ENCODE measurements at regions not wholly inside any gene's neighbourhood (a gene's known extent, or its start where the extent isn't known, plus 50 kb on each side); places are given as distances from the start of the nearest gene placed in this dataset.

DNA sequence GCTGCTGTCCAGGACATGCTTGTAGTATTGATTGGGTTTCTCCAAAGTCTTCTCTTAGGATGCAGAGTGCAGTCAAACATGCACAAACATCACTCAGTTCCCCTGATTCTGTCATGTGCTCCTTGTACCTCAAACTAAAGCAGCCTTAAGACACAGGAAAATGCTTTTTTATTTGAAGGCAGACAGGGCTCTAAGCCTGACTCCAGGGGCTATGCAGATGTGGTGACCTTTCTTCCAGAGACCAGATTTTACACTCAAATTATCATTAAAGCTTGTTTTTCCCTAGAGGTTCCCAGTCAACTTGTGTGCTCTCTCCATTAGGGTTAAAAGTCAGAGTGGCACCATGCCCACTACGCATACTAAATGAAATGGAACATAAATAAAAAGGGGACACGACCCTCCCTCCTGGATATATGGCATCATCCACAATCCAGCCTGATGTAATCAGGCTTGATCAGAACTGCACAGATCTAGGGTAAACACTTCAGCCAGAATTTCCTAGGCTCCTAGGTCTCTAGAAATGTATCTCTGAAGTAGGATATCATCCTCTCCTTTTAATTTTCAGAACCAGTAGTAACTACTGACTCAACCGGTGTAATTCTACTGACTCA, 771.1 kb downstream of the NR2F1-AS1 start:
- DNase-seq = no peak
- no peak for ATAC-seq
- intact Hi-C loops (cut with micrococcal nuclease) = no loop called here

GRCh38 chr5:92808474-92808873, 772.5 kb downstream of the NR2F1-AS1 start:
- DNase-seq = no peak
- intact Hi-C loops (cut with micrococcal nuclease) = no loop called here
- ATAC-seq = no peak

GRCh38 chr5:92807085-92807484, 773.9 kb downstream of the NR2F1-AS1 start:
- intact Hi-C loops (cut with micrococcal nuclease) = no loop called here
- DNase-seq (no peak), ATAC-seq (no peak)

DNA sequence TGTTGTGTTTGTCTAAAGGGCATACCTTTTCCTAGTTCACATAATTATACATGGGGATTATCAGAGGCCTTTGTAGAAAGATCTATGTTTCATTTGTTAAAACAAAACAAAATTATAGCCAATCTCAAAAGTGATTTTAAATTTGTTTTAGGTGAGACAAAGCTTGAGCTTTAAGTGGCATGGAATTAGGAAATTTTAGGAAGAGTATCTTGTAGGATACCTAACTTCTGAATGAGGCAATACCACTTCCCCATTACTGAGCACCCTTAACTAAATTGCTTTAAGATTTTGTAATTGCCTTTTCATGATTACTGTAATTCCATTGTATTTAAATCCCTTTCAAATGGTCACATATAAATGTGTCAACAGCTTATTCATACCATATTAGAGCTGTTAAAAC, 775.6 kb downstream of the NR2F1-AS1 start:
- no peak for ATAC-seq
- intact Hi-C loops (cut with micrococcal nuclease) = no loop called here
- no peak for DNase-seq

- intact Hi-C loops (cut with micrococcal nuclease) = no loop called here
- ATAC-seq (no peak), DNase-seq (no peak)
These were observed 779.1 kb downstream of the NR2F1-AS1 start for GRCh38 chr5:92801911-92802310.

DNA sequence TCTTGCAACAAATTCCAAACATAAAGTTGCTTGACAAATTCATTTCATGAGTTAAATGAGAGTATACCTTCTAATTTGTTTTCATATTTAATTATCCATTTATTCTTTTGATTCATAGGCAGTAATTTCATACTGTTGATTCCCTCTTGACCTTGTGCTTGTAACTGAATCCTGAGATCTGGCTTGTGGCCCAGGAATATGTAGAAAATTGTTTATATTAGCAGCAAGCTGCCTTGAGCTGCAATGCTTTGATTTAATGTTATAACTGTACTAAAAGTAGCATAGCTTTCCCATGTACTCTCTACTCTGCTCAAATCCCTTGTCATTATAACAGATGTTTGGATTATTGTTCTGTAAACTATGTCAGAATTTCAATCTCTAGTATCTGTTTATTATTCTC, 780.7 kb downstream of the NR2F1-AS1 start:
- intact Hi-C loops (cut with micrococcal nuclease) = no loop called here
- no peak for ATAC-seq
- DNase-seq = no peak

DNA sequence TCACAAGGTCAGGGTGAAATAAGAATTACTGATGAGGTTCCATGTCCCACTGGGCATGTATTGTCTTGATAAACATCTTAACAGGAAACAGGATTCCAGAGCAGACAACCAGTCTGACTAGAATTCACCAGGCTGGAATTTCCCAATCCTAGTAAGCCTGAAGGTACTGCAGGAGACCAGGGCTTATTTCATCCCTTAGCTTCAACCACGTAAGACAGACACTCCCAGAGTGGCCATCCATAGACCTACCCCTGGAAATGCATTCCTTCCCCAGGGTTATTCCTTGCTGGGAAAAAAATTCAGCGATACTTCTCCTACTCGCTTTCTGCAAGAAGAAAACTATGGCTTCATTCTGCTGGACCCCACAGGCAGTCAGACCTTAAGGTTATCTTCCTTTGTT, 785.4 kb downstream of the NR2F1-AS1 start:
- intact Hi-C loops (cut with micrococcal nuclease) = no loop called here
- no peak for DNase-seq
- ATAC-seq = no peak

DNA sequence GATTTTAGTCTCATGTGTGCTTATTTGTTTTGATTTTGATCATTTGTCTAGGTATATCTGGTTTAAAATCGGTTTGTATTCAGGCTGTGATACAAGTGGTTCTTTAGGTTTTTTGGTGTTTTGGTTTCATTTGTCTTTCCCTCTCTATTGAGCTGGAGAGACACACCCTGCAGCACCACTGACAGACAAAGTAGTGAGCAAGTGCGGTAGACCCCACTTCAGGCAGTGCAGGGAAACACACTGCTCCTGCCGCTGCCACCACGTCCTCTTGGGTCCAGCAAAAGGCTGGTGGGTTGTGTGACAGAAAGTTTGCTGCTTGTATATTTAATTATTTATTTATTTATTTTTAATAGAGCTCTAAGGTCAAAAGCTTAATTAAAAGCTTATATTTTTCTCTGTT, 801.0 kb downstream of the NR2F1-AS1 start:
- no peak for DNase-seq
- ATAC-seq = no peak
- intact Hi-C loops (cut with micrococcal nuclease) = no loop called here

DNA sequence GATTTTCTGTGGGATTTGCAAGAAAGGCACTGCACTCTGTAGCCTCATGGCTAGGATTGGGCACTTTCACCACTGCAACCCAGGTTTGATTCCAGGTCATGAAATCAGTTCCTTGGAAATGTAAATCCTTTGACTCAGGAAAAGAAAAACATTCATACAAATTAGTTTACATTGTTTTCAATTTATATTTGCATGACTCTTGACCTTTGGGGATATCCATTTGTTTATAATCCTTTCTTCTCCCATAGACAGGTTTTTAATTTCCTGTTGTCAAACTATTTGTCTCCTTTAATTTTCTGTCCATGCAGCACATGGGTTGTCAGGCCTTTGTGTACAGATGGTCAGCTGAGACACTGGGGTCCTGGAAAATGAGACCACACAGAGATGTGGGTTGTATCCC, 801.5 kb downstream of the NR2F1-AS1 start:
- no peak for ATAC-seq
- DNase-seq = no peak
- intact Hi-C loops (cut with micrococcal nuclease) = no loop called here

DNA sequence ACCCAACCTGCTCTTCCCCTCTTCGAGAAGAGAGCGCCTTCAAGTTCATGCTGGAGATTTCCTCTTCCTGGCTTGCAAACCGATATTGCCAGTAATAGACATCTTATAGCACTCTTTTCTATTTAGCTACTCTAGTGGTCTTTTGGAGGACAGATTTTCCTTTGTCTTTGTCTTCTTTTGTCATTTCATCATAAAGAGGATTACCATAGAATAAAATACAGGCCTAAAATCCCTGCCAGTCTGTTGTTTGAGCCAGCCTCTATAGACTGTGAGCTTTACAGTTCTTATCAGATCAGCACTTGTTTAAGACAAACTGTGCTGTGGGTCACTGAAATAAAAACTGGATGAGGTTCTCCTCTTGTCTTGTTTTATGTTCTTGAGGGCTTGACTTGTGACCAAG, 802.8 kb downstream of the NR2F1-AS1 start:
- ATAC-seq (no peak), DNase-seq (no peak)
- intact Hi-C loops (cut with micrococcal nuclease) = no loop called here

- DNase-seq (no peak), ATAC-seq (no peak)
- intact Hi-C loops (cut with micrococcal nuclease) = no loop called here
These were observed 803.6 kb downstream of the NR2F1-AS1 start for GRCh38 chr5:92777421-92777820.

DNA sequence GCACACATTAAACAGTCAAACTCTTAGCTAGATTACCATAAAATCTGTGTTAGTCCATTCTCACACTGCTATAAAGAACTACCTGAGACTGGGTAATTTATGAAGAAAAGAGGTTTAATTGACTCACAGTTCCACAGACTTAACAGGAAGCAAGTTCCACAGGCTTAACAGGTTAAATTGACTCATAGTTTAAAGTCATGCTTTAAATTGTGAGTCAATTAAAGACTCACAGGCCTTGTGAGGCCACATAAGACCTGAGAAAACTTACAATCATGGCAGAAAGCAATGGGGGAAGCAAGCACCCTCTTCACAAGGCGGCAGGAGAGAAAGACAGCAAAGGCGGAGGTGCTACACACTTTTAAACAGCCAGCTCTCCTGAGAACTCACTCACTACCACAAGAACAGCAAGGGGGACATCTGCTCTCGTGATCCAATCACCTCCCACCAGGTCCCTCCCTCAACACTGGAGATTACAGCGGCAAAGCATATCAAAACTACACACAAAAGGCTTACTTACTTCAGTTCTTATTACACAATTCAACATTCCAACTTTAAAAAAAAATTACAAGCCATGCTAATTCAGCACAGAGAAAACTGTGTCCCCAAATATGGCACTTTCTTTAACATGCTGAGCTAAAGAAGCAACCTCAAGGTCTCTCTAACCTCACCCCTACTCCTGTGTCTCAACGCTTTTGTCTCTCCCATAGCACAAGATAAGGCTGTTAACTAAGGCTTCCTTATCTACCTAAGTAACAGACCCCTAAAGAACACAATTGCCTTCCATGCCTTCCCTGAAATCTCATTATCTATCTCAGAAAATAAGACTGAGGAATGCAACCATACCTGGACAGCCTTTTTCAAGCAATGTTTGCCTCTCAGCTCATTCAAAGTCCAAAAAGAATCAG, 805.1 kb downstream of the NR2F1-AS1 start:
- DNase-seq (no peak), ATAC-seq (no peak)
- intact Hi-C loops (cut with micrococcal nuclease) = no loop called here

DNA sequence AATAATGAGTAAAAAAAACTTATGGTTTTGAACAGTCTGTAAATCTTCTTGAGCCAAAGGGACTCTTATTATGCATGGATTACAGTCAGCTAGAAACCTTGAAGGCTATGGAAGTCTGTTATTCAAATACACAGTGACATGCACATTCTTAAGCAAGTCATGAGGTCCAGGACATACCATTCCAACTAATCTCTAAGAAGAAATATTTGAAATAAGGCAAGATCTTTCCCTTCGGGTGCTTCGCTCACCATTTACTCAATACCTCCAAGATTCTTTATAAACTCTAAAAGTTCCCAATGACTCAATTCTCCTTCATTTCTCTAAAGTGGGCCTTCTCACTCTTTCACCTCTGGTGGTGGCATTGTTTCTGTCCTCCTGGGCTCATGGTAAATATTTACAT, 811.0 kb downstream of the NR2F1-AS1 start:
- no peak for ATAC-seq
- intact Hi-C loops (cut with micrococcal nuclease) = no loop called here
- DNase-seq = no peak

DNA sequence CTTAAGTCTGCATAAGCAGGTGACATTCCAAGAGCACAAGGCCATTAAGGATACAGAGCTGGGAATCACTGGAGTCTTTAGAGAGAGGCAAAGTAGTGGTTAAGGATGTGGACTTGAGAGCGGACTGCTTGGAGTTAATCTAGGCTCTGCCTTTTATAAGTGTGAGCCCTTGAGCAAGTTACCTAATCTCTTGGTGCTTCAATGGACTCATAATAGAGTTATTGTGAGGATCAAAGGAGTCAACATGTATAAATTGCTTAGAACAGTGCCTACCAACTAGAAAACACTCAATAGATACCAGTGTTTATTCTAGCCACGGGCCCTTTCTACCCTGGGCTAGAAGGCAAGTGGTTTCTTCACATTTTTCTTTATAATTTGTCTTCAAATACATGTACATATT, 819.4 kb downstream of the NR2F1-AS1 start:
- no peak for DNase-seq
- intact Hi-C loops (cut with micrococcal nuclease) = no loop called here
- no peak for ATAC-seq

DNA sequence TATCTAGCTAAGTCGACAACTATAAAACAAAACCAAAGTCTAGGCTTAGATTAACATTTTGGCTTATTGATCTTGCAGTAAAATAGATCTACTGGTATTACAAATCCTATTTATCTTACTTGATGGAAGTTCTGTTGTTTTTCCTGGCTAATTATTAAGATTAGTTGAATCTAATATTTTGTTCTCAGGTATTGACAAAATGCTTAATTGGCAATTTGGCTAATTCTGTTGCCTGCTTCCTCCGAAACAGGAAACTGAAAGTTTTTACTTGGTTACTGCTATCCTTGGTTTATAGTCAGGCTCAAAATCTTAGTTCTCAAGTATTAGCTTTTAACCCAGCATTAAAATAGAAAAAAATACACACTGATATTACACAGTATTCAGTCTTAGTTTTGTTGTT, 820.5 kb downstream of the NR2F1-AS1 start:
- intact Hi-C loops (cut with micrococcal nuclease) = no loop called here
- ATAC-seq (no peak), DNase-seq (no peak)

GRCh38 chr5:92758552-92758951, 822.5 kb downstream of the NR2F1-AS1 start:
- no peak for DNase-seq
- intact Hi-C loops (cut with micrococcal nuclease) = no loop called here
- ATAC-seq = no peak

- no peak for ATAC-seq
- DNase-seq = no peak
- intact Hi-C loops (cut with micrococcal nuclease) = no loop called here
These were observed 831.1 kb downstream of the NR2F1-AS1 start for GRCh38 chr5:92749943-92750342.

- no peak for ATAC-seq
- intact Hi-C loops (cut with micrococcal nuclease) = no loop called here
- no peak for DNase-seq
These were observed 832.8 kb downstream of the NR2F1-AS1 start for GRCh38 chr5:92748072-92748676.

GRCh38 chr5:92741906-92742305, 839.1 kb downstream of the NR2F1-AS1 start:
- intact Hi-C loops (cut with micrococcal nuclease) = no loop called here
- DNase-seq (no peak), ATAC-seq (no peak)

DNA sequence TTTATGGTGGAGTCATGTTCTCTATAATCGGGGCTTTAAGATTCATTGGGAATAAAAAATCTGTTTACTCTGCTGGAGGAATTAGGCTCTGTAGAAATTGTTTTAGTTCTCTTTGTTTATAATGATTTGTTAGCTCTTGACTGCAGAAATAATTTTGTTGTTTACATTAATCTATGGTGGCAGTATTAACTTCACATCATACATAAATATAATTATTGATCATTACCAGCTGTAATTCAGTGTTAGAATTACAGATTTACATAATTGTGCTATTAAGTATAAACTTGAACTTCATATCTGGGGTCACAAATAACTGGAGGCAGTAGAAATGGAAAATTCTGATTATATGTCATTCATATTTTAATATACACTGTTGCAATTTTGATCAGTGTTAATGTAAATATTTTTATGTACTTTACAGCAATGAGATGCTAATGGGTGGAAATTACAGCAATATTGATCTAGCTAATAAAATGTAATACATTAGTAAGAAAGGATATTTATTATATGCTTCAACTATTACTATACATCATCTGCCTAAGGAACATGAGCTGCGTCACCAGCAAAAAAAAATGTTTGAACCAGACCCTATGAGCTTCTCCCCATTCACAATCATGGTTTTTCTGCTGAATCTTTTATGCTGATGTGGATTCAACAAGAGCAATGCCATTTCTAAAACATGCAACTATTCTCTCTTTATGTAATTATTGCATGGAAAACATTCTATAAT, 846.6 kb downstream of the NR2F1-AS1 start:
- DNase-seq (no peak), ATAC-seq (no peak)
- intact Hi-C loops (cut with micrococcal nuclease) = no loop called here

Data from left ventricle myocardium superior (tissue), 1 donor.